ENCODE measurements at regions not wholly inside any gene's neighbourhood (a gene's known extent, or its start where the extent isn't known, plus 50 kb on each side); places are given as distances from the start of the nearest gene placed in this dataset.

DNA sequence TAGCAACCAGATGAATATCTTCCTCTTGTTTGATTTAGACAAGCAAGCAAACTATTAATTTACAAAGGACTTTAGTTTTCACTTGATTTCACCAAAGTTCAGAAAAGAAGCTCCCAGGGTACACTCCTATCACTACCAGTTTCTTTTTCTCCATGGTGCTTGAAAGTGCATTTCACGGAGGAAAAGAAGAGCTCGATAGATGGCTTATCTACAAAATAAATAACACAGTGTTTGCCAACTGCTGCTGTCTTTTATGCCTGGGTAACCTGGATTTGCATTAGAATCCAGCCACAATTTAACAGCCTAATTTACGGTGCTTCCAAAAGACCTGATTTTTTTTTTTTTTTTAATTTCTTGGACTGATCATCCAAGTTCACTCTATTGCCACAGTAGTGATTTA lies 275.7 kb downstream of the GPR37 start:
- Histone ChIP-seq H3K79me2 (ENCODE audit: insufficient read depth, low read length) (no peaks in the 10 kb centered on the region), H3K27ac (ENCODE audit: low read depth, low read length) (no peak overlapping the region), H2AFZ (ENCODE audit: low read depth, low read length, severe bottlenecking) (peak overlapping the region; percentile 10), H3K36me3 (ENCODE audit: low read length) (no peaks in the 10 kb centered on the region), H3K4me2 (ENCODE audit: low read depth, low read length, poor library complexity, severe bottlenecking) (no peak overlapping the region), H3K9me2 (replicated peaks; ENCODE audit: insufficient read depth, low read length) (no peaks in the 10 kb centered on the region), H3F3A (ENCODE audit: insufficient read depth) (no peaks in the 10 kb centered on the region), H3K9ac (ENCODE audit: low read length) (no peak overlapping the region), H3K4me3 (ENCODE audit: insufficient read depth, low read length, poor library complexity, severe bottlenecking) (no peak overlapping the region), H3K27me3 (ENCODE audit: low read length) (no peaks in the 10 kb centered on the region), H3K9me3 (ENCODE audit: insufficient read depth, low read length) (no peaks in the 10 kb centered on the region), H4K20me1 (ENCODE audit: low read depth, low read length) (no peaks in the 10 kb centered on the region)
- TF ChIP-seq, protein P1, sequence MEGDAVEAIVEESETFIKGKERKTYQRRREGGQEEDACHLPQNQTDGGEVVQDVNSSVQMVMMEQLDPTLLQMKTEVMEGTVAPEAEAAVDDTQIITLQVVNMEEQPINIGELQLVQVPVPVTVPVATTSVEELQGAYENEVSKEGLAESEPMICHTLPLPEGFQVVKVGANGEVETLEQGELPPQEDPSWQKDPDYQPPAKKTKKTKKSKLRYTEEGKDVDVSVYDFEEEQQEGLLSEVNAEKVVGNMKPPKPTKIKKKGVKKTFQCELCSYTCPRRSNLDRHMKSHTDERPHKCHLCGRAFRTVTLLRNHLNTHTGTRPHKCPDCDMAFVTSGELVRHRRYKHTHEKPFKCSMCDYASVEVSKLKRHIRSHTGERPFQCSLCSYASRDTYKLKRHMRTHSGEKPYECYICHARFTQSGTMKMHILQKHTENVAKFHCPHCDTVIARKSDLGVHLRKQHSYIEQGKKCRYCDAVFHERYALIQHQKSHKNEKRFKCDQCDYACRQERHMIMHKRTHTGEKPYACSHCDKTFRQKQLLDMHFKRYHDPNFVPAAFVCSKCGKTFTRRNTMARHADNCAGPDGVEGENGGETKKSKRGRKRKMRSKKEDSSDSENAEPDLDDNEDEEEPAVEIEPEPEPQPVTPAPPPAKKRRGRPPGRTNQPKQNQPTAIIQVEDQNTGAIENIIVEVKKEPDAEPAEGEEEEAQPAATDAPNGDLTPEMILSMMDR (IDR thresholded peaks at IDR 0.05; ENCODE audit: insufficient read depth, low read length, poor library complexity, severe bottlenecking): no peak
- no peak for TF ChIP-seq EZH2phosphoT487 (conservative IDR thresholded peaks at IDR 0.05; ENCODE audit: low read length)

DNA sequence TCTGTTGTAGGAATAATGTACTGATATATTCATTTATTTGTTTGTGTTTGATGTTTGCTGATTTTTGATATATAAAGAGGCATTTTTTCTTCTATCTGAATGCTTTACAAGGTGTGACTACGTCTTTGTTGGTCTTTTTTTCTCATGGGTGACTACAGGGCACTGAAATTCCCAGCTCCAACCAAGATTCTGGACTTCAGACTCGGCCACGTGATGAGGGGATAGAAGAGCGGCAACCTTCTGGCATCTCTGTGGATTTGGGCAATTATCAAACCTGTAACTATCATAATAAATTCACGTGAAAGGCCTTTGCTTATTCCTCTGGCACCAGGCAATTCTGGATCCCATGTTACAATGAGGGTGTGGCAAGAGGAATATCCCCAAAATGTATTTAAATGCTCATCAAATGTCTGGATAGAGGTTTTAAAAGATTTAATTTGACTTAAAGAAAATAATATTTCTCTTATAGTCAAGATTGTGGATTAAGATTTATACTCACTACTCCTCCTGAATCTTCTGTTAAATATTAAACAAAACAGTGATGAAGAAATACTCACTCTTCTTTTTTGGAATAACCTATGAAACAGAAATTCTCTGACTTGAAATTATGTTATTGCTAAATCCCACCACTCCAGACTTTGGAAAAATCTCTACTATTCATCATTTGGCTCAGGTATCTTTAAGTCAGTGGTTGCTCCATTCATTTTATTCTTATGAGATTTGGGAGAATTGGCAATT lies 276.3 kb downstream of the GPR37 start:
- Histone ChIP-seq H4K20me1 (ENCODE audit: low read depth, low read length) (no peaks in the 10 kb centered on the region), H3K9ac (ENCODE audit: low read length) (no peak overlapping the region), H3K27me3 (ENCODE audit: low read length) (no peaks in the 10 kb centered on the region), H3F3A (ENCODE audit: insufficient read depth) (no peaks in the 10 kb centered on the region), H3K9me3 (ENCODE audit: insufficient read depth, low read length) (no peaks in the 10 kb centered on the region), H3K36me3 (ENCODE audit: low read length) (no peaks in the 10 kb centered on the region), H2AFZ (ENCODE audit: low read depth, low read length, severe bottlenecking) (peak overlapping the region; percentile 10), H3K9me2 (replicated peaks; ENCODE audit: insufficient read depth, low read length) (no peaks in the 10 kb centered on the region), H3K79me2 (ENCODE audit: insufficient read depth, low read length) (no peaks in the 10 kb centered on the region), H3K4me3 (ENCODE audit: insufficient read depth, low read length, poor library complexity, severe bottlenecking) (no peak overlapping the region), H3K27ac (ENCODE audit: low read depth, low read length) (no peak overlapping the region), H3K4me2 (ENCODE audit: low read depth, low read length, poor library complexity, severe bottlenecking) (no peak overlapping the region)
- TF ChIP-seq EZH2phosphoT487 (conservative IDR thresholded peaks at IDR 0.05; ENCODE audit: low read length): no peak
- TF ChIP-seq, protein P1 (IDR thresholded peaks at IDR 0.05; ENCODE audit: insufficient read depth, low read length, poor library complexity, severe bottlenecking): no peak

DNA sequence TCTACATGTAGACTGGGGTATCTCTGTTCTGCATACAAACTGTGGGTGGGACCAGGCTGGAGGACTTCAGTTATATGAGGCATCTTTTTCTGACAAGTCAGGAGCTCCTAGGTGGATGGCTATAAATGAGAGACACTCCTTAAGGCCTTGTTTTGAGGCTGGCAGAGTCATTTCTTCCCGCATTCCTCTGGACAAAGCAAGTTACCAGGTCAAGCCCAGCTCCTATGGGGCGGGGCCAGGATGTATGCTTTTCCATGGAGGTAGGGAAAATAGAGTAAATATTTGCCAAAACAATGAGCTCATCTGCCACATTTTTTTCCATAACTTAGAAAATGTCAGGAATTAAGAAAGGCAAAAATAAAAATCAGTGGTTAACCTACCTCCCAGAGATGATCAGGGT lies 283.4 kb downstream of the GPR37 start:
- H3K79me2 ChIP-seq (ENCODE audit: insufficient read depth, low read length): no peaks in the 10 kb centered on the region
- no peak overlapping the region for H3K27ac ChIP-seq (ENCODE audit: low read depth, low read length)
- no peaks in the 10 kb centered on the region for H4K20me1 ChIP-seq (ENCODE audit: low read depth, low read length)
- H3F3A ChIP-seq (ENCODE audit: insufficient read depth): no peaks in the 10 kb centered on the region
- no peaks in the 10 kb centered on the region for H3K9me3 ChIP-seq (ENCODE audit: insufficient read depth, low read length)
- H3K27me3 ChIP-seq (ENCODE audit: low read length): no peaks in the 10 kb centered on the region
- no peak overlapping the region for H3K4me2 ChIP-seq (ENCODE audit: low read depth, low read length, poor library complexity, severe bottlenecking)
- TF ChIP-seq EZH2phosphoT487 (conservative IDR thresholded peaks at IDR 0.05; ENCODE audit: low read length): no peak
- no peaks in the 10 kb centered on the region for H3K36me3 ChIP-seq (ENCODE audit: low read length)
- H3K9me2 ChIP-seq (replicated peaks; ENCODE audit: insufficient read depth, low read length): no peaks in the 10 kb centered on the region
- H3K9ac ChIP-seq (ENCODE audit: low read length): no peak overlapping the region
- no peak overlapping the region for H3K4me3 ChIP-seq (ENCODE audit: insufficient read depth, low read length, poor library complexity, severe bottlenecking)
- no peak overlapping the region for H2AFZ ChIP-seq (ENCODE audit: low read depth, low read length, severe bottlenecking)

GRCh38 chr7:124480821-124481290 lies 284.7 kb downstream of the GPR37 start:
- H3K9me3 ChIP-seq (ENCODE audit: insufficient read depth, low read length): no peaks in the 10 kb centered on the region
- no peaks in the 10 kb centered on the region for H3K79me2 ChIP-seq (ENCODE audit: insufficient read depth, low read length)
- H2AFZ ChIP-seq (ENCODE audit: low read depth, low read length, severe bottlenecking): no peak overlapping the region
- no peaks in the 10 kb centered on the region for H3K36me3 ChIP-seq (ENCODE audit: low read length)
- TF ChIP-seq, protein P1 (IDR thresholded peaks at IDR 0.05; ENCODE audit: insufficient read depth, low read length, poor library complexity, severe bottlenecking): no peak
- TF ChIP-seq EZH2phosphoT487 (conservative IDR thresholded peaks at IDR 0.05; ENCODE audit: low read length): no peak
- no peak overlapping the region for H3K4me3 ChIP-seq (ENCODE audit: insufficient read depth, low read length, poor library complexity, severe bottlenecking)
- H3K27ac ChIP-seq (ENCODE audit: low read depth, low read length): no peak overlapping the region
- no peaks in the 10 kb centered on the region for H3K9me2 ChIP-seq (replicated peaks; ENCODE audit: insufficient read depth, low read length)
- H4K20me1 ChIP-seq (ENCODE audit: low read depth, low read length): no peaks in the 10 kb centered on the region
- no peaks in the 10 kb centered on the region for H3K27me3 ChIP-seq (ENCODE audit: low read length)
- no peak overlapping the region for H3K9ac ChIP-seq (ENCODE audit: low read length)
- H3K4me2 ChIP-seq (ENCODE audit: low read depth, low read length, poor library complexity, severe bottlenecking): no peak overlapping the region
- no peaks in the 10 kb centered on the region for H3F3A ChIP-seq (ENCODE audit: insufficient read depth)

Measured in SU-DHL-6 (cell line).